ENCODE measurements at regions not wholly inside any gene's neighbourhood (a gene's known extent, or its start where the extent isn't known, plus 50 kb on each side); places are given as distances from the start of the nearest gene placed in this dataset.

DNA sequence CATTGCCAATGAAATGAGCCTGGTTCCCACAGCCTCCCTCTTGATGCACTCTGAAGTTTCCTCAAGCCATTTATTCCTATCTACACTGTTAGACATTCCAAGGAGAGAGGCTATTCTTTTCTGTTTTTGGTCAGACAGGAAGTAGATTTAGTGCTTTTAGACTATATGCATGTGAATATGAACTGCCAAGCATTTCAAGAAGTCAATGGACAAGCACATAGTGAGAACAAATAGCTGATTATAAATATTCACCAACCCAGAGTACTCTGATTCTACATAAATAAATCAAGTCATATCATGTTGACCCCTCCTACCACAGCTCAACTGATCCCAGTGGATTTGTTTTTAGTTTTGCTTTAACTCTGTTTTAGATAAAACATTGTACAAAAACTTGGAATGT is 412.5 kb upstream of the RARB start:
- no peak for DNase-seq

DNA sequence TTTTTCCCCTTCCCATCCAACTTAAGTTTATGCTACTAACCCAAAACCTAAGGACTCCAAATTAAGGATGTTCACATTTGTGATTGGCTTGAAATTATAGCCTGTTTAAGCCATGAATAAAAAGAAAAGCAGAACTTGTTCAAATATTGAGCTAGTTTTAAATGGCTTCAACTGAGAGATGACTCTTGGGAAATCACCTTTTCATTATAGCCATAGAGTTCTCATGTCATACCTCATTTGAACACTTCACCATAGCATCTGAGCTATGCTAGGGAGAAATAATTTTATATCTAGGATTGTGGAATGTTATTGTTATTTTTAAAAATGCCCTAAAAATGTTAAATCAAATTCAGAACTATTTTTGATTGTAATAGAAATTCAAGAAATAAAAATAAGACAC is 409.2 kb upstream of the RARB start:
- no peak for DNase-seq

DNA sequence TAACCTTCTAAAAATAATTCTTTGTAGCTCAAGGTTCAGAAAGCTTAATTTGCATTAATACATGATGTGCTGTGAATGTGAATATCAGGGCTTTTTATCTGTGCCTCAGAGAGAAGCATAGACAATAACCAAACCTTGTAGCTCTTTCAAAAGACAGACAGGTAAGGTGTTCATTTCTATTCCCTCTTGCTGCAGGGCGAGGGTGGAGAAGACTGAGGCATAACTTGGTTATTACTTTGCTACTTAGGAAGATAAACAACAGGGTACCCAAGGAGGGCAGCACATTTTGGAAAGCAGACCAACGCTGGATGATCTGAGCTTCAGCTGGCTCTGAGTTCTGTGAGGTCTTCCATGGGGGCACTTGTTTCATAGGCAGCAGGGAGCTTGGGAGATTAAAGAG is 408.6 kb upstream of the RARB start:
- no peak for DNase-seq

DNA sequence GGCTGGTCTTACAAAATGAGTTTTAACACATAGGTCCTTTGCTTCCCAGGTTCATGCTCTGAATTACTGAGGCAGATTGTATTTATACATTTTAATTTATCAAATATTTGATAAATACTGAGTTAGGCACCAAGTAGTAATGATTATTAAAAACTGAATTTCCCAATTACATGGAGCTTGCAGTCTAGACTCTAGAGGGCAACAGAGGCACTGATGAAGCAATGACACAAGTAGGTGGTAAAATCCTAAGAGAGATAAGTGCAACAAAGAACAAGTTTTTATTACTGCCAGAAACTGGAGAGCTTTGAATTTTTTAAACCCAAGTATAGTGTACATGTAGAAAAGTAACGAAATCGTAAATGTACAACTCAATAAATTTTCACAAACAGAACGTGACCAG is 406.2 kb upstream of the RARB start:
- no peak for DNase-seq

DNA sequence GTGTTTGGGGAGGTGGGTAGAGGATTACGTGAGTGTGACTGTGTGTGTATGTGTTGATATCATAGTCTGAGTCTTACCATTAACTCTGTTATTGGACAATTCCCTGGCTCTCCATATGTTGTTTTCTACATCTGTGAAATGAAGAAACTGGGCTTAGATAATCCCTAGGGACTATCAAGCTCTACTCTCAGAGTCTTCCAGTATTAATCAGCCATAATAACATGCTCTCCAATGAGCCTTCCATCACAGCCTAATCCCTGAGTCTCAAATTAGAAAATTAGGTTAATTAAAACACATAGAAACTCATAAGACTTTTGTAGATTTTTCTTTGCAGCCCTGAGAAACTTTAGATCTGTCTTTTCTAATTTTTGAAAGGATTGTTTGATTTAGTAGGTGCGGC is 404.2 kb upstream of the RARB start:
- DNase-seq = no peak

DNA sequence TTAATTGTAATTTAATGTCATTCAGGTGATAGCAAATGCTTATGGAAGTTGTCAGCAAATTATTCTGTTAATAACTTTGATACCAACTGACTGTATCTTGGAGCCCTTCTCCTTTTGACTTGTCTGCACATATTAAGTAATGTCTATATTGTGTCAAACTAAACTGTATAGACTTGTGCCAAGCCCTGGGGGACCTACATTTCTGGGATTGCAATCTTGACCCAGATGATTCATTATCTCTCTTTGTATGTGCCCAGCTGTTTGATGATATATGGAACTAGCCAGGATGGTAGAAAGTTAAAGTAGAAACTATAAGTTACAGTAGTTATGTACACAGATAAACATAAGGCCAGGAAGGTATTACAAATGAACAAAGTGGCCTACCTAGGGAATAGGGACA is 402.8 kb upstream of the RARB start:
- DNase-seq = no peak

DNA sequence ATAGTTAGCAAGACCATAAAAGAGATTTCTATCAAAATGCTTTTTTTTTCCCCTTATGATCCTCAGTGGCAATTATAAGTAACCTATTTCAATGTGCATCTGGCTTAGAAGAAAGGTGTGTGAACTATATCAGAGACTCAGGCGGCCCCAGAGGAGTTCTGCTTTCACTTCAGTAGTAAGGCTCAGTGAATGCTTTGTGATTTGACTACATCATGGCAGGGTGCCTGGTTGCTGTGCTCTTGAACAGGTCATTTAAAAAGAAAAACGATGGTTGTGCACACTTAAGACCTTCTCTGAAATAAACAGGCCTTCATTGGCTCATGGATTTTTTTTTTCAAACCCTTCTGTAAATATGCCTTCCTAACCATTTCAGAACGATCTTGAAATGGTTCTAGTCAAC is 400.4 kb upstream of the RARB start:
- no peak for DNase-seq

DNA sequence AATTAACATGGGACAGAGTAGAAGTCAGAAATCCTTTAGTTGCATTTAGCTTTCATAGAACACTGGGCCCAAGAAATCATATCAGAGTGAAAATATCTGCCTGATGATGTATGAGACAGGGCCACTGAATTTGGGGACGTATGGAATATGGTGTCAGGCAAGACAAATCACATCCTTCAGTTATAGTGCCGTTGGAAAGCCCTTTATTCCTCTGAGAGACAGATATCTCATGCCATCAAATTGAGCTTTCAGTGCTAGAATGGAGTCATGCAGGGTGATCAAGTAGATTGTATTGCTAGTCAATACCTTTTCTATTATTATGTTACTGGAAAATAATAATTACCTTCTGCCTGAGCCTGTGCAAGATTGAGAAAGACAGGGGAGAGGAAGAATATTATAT is 398.2 kb upstream of the RARB start:
- no peak for DNase-seq

DNA sequence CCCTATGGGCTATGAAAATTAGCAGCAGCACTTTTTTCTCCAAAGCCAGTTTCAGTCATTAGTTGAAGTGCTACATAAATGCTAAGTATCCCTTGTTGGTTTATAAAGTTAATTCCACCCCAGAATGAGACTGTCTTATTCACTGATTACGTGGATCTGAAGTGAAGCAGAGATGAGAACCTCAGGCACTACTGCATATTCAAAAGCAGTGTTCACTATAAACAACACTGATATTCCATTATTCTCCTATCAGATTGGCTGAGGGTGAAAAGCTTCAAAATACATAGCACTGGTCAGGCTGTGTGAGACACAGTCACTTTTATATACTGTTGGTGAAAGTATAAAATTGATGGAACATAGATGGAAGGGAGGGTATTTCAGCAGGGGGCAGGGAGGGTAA is 395.7 kb upstream of the RARB start:
- no peak for DNase-seq

DNA sequence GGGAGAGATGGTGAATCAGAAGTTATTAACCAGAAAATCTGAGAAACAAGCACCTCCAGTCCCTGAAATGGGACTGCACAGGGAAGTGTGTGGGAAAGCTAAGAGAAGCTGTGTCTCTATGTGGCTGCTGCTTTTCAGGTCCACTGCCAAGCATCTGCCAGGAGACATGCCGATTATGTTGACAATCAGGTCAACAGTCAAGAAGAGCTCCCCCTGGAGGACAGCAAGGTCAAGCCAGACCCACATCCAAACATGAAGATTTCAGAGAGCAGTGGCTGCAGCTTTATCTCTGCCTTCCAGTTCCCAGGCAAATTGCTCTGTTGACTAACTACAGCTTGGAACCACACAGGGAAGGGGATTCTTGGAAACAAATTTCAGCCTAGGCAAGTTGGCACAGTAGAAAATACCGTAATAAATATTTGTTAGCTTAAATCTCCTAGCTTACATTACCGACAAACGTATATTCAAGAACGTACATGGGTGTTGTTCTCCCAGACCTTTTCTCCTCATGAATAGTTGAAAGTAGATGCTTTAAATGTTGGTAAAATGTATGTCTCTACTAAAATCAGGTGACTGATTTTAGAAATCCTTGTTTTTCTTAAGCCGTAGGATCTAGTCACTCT is 394.5 kb upstream of the RARB start:
- no peak for DNase-seq

DNA sequence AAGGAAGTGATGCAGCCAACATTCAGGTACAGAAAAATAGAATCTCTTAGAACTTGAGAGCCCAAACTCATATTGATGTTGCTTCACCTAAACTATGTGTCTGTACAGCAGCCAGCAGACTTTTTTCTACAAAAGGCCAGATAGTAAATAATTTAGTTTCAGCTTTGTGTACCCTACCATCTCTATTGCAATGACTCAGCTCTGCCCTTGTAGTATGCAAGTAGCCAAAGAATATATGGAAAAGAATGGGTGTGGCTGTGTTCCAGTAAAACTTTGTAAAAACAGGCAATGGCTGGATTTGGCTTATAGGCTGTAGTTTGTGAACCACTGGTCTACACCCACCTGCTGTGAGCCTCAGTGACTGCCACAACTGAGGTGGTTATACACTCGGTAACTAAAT is 392.5 kb upstream of the RARB start:
- DNase-seq = no peak

DNA sequence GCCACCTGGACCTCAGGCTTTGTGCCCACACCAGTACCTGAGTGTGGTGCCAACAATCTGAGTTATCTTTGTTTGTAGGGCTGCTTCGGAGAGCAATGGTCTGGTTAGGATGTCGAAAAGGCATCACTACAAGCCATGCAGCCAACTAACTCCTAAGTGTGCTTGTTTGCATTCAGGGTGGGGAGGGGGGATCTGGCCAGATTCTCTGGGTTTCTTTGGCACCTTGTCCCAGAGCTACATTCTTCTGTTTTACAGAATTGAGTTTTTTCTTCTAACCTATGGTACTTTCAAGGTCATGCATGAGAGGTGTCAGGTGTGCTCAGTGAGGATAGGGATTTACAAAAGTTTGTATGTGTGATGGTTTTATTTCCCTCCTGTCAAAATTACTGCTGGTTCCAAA is 391.4 kb upstream of the RARB start:
- DNase-seq = no peak

DNA sequence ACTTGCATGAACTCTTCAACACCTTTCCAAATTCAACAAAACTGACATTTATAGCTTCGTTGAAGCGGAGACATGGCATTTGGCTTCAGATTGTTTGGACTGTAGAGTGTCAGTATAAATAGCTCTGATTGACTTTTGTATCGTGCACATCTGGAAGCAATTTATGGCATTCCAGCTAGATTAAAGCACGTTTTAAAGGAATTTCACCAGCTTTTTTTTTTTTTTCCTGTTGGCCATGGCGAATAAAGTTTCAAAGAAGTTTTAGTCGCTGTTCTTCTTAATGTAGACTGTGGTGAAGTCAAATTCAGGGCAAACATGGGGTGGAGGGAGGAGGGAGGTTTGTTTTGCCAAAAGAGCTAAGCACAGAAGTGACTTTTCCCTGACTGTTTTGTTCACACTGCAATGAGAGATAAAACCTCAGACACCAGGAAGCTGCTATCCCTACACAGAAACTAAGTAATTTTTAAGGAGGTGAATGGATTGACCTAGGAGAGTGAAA is 391.0 kb upstream of the RARB start:
- no peak for DNase-seq

DNA sequence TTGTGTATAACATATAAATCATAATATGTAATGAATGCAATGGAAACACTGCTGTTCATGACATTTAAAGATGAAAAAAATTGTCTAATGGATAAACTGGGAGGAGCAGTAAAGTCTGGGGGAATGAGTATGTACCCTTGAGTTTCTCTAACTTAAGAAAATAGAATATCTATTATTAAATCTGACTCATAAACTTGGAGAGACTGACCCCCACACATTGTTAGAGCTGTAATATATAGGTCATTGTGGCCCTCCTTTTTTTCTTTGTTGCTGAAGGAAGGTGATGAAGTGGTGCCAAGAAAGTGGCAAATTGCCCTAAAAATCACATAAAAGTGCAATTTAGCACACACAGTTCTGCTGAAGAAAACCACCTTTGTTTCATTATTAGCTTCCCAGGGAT is 389.8 kb upstream of the RARB start:
- no peak for DNase-seq

DNA sequence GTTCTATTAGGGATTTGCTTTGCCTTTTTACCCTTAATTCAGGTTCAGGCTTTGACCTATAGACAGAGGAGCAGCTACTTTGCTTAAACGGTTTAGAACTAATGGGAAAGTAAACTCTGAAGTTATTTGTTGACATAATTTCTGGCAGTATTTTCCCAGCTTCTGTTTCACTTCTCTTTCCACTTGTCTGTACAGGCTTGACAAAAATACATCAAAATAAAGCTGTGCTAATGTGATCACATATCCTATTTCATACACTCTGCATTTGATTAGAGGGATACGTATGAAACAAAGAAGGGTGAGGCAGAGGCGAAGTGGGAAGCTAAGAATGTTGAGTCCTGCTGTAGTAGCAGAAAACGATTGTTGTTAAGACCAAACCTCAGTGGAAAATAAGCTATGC is 389.1 kb upstream of the RARB start:
- DNase-seq = no peak

DNA sequence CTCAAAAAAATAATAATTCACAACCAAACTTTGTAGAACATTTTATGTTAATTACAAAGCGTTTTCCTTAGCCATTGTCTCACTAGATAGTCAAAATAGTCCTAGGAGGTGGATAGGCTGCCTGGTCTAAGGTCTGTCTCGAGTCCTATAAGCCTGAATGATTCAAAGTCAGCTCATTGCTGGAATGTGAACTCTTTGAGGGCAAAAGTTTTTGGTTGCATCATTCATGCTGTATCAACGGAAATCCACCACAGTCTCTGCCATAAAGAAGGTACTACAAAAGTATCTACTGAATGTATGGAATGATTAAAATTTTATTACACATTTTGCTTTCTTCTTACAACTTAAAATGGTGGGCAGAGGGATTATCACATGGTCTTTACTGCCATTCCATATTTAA is 387.3 kb upstream of the RARB start:
- no peak for DNase-seq

DNA sequence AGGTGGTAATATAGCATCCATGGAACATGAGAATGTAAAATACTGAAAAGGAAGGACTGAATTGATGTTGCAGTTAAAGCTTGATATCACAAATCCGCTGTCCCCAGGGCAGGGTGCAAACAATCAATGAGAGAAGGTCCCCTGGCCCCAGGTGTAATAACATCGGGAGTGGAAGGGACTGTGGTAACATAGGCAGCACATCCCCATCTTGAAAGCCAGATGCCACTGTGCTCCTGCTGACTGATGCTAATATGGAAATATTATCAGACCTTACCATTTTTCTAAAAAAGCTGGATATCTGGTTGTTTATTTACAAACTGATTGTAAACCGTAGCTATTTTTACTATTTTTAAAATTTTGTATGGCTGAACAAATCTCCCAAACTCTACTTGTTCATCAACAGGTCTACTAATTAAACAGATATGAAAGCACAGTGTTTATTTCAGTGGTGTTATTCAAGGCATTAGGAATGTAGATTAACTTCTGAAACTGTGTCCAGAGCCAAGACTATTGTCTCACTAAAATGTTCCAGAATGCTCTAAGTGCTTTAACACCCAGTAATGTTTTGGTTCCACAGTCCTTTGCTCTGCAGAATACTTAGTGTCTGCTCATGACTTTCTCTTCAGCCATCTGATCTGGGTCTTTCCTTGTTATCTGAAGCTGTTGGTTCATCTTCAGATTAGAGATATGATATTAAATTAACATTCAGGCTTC is 386.0 kb upstream of the RARB start:
- DNase-seq = no peak

DNA sequence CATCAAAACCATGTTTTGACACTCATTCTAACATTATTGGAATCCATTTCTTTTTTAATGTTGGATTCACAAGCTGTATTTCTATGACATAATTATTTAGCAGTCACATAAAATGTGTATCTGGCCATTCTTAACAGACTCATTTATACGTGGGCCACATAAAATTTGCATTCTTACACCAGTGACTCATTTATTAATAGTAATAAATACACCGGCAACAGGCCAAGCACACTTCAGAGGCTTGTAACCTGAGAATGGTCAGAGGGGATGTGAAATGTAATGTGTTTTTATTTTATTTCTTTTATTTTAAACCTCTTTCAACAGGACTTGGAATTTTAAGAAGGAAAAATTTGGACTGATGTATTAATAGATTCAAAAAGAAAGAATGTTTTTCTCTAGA is 384.9 kb upstream of the RARB start:
- DNase-seq = no peak

DNA sequence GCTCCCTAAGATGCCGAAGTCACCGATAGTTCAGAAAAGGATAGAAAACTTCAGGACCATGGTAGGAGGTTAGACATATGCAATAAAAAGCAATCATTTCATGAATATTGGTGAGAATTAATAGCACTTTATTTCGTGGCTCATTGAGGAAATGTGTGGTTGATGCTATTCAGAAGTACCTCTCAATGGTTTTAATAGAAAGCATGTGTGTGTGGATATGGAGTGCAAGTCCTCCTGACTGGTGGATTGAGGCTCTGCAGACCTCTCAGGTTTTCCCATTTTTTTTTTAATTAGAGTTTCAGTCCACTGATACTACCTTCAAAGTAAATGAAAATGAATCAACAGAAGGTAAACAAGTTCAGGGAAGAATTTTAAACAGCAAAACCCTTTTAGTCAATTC is 384.3 kb upstream of the RARB start:
- no peak for DNase-seq

DNA sequence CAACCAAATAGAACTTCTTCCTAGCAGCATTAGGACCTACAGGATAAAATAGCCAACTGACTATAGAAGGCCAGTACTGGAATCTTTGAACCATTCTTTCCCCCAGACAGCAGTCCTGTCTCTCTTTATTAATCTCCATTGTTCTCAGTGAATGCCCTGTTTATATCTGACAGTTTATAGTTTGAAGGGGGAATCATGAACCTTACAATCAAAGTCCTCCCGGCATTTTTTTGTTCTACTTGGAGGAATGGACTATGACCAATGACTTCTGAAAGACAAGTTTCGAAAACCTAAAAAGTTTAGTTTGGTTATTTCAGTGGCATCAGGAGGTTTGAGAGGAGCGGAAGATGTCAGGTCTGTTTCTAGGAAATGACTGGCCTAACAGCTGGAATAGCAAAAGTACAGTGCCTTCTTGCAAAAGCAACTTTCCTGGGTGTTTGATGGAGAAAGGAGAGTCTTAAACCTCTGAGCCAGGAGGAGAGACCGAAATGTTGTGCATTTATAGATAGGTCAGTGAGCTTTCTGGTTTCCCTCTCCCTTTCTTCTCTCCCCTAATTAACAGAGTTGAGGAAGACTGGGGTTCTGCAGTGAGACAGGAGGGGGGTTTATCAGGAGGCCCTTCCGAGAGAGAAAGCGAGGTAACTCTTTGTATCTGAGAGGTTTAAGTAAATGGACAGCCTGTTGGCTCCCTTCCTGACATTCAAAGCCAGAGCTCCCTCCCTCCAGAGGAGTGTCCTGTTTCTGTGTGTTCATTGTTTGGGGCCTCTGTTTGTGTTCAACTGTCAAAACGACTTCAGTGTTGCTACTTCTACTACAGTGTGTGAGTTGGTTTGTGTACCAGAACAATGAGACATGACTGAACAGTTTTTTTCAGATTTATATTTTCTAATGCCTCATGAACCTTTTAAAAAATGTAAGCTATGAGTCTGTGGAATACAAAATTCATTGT is 383.0 kb upstream of the RARB start:
- no peak for DNase-seq

DNA sequence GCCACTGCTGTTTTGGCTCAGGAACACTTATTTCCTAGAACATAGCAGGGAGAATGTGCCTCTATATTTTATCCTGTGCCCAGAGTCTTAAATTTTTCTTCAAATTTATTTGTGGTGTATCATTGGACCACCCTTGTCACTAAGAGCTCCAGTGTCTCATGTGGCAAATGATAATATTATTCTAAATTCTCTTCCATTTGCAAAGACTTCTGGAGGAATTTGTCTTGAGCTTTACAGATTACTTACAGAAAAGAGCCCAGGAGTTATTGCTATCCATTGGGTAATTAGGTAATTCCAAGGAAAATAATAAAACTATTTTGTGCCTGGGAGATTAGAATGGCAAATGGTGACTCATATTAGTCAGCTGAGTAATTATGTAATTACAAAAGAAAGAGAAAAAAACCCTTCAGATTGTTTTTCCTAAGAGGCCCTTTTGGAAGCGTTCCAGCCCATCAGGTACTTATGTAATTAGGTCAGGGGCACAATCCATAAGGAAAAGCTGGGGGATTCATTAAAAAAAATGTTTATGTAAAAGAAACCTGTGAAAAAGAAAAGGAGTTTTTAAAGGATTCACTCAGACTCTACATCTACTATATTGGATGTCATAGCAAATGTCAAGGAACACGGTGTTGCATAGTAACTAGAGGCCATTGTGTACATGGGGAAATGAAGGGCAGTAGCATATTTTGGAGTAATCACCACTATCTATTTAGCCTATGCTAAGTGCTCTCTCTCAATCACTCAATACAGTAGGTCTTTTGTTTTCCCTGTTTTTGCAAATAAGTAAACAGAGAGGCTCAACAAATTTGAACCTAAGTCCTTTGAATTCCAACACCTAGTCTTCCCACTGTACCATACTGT is 380.9 kb upstream of the RARB start:
- DNase-seq = no peak

DNA sequence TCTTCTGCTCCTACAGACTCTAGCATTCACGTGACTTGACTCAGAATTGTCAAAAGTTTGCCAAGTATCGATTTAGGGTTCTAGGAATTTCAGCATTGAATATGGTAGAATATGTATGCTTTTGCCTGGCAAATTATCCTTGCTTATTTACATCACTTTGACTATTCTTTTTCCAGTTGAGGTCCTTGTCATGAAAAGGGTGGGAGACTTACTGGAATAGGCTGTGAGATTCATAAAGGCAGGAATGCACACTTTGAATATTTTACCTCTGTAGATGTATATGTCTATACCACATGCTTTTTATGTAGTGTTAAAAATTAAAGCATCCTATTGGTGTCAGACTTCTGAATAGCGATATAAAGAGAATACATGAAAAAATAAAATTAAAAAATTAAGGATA is 378.8 kb upstream of the RARB start:
- DNase-seq = no peak

DNA sequence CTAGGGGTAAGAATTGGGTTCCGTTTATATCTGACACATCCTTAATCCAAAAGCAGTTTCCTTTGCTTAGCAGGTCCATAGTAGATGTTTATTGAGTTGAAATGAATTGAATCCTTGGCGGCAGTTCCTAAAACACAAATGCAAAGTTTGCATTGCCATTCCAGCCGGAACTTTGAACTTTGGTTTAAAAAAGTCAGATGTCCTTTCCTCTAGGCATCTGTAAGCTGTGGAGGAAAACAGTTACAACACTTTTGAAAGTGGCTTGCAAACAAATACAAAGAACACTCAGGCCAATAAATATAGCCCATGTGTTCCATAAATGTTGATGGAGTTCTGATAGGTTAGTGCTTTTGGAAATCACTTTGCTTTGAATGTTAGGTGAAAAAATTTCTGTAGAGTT is 374.7 kb upstream of the RARB start:
- no peak for DNase-seq
